Right hindlimb (tissue), 1 donor: ENCODE measurements at regions not wholly inside any gene's neighbourhood (a gene's known extent, or its start where the extent isn't known, plus 50 kb on each side); places are given as distances from the start of the nearest gene placed in this dataset.
"Not testable (repeated sequence)": the region's sequence is repeated elsewhere in the genome, so short reads cannot be mapped to it uniquely, and the experiment has no call there.

Experiments used
- DNase-seq: peaks from one replicate; pipeline ENCODE4 v3.0.0-alpha.2; 2018

DNA sequence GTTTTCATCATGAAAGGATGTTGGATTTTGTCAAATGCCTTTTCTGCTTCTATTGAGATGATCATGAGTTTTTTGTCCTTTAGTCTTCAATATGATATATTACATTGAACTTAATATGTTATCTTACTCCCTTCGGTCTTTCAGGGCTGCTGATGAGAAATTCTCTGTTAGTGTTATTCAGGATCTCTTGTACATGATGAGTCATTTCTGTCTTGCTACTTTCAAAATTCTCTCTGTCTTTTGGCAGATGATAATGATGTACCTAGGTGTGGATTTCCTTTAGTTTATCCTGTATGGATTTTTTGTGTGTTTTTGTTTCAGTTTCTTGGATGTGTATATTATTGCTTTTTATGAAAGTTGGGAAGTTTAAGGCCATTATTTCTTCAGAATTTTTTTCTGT, 320.9 kb upstream of the NPSR1 start:
- no peak for DNase-seq

DNA sequence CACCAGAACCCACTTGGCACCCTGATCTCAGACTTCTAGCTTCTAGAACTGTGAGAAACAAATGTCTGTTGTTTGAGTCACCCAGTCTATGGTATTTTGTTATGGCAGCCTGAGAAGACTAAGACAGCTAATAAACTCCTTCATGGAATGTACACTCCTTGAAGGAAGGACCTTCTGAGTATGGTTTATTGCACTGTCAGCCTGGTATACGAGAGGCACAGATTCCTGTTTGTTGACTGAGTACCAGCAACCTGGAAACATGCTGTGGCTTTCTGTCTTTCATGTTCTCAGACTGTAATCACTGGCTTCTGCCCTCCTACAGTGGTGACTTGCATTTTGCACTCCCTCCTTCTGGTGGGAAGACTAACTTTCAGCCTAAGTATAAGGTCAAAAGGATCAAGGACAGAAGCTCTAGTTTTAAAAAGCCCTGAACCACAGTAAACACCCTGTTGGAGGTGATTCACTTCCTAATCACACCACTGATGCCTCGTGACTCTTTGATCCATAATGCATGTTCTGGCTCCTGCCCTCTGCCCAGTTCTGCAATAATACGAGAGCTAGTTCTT, 319.0 kb upstream of the NPSR1 start:
- DNase-seq = no peak

DNA sequence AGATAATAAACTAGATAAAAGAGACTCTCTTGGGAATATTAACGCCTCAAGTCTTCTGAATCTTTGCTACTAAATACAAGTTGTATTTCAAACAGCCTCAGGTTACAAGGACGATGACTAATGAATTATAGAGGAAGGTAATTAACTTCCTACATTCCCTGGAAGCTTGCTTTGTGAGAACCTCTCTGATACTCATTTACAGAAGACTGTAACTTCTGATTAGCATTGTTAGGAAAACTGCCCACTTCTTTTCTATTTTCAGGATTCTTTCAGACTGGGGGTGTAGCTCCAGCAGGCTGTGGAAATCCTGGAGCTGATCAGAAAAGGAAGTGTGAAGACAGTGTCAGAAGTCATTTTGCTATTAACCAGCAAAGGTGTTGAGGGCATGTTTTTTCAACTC, 316.7 kb upstream of the NPSR1 start:
- DNase-seq = no peak

DNA sequence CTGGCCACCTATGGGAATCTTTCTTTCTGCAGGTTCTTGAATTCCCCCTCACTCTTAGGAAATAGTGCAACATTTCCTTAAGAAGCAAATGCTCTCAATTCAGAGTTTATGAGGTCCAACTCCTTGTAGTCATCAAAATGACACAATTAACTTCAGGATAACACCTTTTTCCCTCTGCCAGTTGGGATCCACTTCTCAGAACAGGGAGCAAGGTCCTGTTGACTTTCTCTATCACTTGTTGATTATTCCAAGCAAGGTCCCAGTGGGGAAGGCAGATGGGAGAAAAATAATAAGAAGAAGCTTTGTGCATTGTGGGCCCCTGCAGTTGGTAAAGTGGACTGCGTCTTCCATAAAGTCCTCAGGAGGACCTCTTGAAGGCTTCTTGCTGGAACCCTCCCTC, 315.6 kb upstream of the NPSR1 start:
- DNase-seq = no peak

DNA sequence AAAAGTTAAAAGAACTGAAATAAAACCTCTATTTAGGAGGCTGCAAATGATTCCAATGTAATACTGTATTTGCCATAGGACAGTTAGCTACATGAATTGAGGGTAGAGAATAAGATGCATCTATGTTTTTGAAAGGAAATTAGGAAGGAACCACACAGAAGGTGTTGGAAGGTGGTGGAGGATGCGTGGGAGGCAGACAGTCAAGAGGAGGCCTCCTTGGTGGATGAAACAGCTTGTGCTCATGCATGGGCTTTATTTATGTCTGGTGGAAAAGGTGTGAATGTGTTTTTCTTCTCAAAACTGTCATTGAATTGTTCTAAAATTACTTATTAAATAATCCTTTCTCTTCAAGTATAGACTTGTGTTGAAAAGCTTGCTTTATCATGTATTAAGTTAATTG, 314.4 kb upstream of the NPSR1 start:
- no peak for DNase-seq

DNA sequence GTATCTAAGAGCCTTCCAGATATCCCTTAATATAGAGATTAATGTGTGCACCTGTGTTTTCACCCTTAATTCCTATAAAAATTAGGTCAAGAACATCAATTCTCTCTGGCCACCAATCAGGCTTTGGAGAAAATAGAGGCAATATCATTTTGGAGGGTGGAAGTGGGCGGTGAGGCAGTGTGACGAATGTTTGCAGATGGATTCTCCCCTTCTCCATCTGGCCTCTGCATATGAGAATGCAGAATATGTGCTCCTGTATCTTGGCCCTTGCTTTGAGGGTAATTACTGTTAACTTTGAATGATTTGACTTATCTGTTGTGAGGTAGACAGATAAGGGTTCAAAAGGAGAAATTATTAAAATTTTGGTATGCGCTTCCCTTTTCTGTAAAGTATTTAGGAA, 304.0 kb upstream of the NPSR1 start:
- DNase-seq = no peak

DNA sequence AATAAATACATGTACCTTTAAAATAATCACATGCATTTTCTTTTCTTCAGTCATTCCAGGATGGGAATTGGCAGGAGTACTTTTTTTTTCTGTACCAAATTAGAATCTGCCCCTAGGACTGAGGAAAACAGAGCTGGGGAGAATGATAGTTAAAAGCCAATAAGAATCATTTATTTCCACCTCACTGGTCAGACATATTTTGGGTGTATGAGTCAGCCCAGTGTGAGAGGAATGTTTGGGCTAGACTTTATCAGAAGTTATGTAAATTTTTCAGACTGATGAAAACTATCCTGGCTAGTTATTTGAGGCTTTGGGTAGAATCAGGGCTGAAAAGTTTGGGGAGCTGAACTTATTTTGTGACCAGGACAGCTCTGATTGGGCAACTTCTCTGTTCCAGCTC, 303.1 kb upstream of the NPSR1 start:
- no peak for DNase-seq

DNA sequence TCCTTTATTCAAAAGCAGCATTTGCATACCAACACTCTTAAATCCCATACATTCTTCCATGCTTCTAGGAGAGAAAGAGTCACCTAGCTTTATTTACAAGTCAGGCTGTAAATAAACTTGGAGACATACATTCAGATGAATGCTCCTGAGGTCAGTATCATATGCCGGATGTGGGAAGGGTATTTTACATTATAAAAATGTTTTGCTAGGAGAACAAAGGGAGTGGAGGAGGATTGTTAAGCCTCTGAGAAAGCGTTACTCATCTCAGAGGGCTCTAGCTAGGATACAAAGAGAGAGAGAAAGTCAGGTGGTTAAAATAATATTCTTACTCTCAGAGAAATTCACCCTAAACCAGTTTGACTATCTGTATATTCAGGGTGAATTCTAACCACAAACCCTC, 300.9 kb upstream of the NPSR1 start:
- no peak for DNase-seq

DNA sequence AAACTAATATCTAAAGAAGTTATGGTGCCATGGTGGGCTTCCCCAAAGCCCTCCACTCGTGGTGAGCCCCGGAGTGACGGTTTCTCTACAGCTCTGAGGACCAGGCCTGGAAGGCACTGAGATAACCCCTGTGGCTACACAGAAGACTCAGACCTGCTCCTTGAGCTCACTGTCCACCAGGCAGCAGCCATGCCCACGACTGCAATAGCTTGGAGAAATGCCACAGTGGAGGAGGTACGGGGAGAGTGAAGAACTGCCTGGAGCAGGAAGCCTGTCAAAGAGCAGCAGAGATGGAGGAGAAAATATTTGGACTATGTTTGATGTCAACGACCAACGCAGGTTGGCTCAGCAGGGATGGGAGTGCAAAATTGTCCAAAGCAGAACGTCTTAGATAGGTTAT, 300.1 kb upstream of the NPSR1 start:
- no peak for DNase-seq

DNA sequence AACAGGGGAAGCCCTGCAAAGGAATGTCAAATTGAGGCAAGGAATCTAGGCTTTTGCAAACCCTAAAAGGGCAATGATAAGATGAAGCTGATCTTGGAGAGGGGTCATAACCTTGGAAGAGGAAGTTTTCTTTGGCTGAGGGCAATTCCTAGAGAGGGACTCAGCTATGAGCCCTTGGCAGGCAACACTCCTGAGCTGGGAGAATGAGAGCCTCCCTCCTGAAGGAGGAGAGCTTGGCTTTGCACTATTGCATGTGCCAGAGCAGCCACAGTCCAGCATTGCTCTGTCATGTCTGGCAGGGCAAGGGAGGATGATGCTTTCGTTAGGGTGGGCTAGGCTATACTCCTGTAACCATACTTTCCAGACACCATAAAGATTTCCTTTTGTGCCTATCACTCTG, 299.4 kb upstream of the NPSR1 start:
- DNase-seq = not testable (repeated sequence)

DNA sequence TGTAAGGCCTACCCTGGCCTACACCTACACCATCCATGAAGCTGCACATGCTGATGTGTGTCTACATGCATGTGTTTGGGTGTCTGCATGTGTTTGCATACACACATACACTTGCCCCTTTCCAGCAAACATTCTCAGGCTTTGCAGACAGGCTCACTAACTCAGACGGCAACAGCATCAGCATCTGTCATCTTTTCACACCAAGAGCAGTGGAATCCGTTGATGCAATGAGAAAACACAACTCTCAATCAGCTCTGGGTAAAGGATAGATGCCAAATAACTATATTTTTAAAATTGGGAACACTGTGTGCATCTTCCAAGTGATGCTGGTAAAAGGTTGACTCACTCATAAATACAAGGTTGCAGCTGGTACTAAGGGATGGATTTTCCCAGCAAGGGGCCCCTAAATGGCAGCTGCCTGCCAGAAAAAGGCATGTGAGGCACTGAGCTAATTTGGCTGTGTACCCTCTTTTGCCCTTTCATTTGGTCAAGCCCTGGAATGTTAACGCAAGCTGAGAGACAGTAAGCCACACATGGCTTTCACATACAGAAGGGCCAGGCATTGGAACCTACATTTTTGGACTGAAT, 296.3 kb upstream of the NPSR1 start:
- no peak for DNase-seq

DNA sequence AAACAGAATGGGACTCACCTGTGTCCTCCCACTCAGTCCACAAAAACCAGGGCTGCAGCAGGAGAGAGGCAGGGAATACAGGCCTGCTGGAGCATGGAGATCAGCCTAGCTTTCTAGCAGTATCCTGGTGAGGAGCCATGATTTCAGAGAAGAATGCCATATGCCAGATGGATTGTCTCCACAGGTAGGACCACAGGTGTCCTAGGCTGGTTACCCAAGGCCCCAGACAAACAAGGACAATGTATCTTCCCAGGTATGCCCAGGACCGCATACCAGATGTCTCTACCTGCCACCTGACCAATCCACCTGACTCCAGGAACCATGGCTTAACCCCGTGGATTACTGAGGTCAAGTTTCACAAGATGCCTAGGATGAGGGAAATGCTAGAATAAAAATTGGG, 295.4 kb upstream of the NPSR1 start:
- DNase-seq = no peak

DNA sequence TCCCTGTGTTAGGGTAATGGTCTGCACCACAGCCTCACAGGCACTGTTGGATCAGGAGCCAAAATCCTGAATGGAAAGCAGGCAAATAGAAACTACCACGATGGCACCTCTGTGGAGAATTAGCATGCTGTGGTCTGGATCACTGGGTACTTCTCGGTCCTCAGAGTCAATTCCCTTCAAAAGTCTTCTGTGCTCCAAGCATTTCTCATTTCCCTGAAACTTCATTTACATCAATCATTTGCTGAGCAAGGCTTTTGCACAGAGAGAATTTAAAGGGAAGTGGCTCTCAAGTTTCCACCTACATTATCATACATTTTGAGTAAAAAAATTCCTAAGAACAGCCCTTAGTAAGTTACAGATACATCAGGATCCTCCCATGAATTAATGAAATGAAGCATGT, 293.9 kb upstream of the NPSR1 start:
- no peak for DNase-seq

DNA sequence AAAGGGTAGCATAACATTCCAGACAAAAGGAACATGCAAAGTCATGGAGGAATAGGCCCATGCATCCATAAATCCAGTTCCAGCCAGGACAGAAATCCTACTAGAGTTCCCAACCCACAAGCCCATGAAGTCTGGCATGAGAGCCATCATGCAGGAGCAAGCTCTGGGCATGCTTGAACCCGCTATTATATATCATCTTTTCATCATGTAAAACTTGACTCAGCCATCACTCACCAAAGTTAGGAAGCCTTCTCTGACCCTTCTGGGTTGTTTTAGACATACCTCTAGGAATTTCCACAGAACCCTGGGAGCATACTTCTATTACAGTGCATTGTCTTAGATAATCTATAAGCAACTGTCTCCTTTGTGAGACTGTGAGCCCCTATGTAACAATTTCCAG, 293.0 kb upstream of the NPSR1 start:
- no peak for DNase-seq

DNA sequence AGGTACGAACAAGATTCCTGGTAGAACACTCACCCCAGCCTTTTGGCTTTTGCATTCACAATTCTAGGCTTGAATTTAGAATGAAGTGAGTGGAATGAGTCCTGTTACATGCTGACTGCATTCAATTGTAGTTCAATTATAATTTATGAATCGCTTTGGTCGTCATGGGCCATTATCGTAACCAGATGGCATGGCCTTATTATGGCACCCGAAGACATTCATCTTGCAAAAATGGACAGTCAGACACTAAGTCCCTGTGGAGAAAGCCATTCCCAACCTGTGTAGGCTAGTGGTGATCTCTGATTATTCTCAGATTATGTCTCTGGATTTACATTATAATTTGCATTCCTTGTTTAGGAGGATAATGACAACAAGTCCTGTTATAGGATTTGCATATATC, 292.4 kb upstream of the NPSR1 start:
- DNase-seq = no peak

DNA sequence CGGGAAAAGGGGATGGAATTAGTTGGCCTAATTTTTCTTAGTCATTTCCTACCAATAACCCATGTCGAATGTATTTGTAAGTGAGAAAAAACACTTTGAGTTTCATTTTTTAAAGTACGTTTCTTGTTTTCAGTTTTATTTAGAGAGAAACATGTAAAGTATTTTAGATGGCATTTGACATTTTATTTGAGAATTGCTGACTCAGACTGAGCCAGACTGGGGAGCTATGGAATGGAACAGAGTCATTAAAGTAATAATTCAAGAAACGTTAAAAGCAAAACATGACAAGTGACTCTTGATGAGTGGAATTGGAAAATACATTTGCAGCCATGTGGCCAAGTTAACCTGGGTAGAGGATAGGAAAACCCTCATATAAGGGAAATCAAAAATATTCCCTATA, 286.1 kb upstream of the NPSR1 start:
- no peak for DNase-seq

DNA sequence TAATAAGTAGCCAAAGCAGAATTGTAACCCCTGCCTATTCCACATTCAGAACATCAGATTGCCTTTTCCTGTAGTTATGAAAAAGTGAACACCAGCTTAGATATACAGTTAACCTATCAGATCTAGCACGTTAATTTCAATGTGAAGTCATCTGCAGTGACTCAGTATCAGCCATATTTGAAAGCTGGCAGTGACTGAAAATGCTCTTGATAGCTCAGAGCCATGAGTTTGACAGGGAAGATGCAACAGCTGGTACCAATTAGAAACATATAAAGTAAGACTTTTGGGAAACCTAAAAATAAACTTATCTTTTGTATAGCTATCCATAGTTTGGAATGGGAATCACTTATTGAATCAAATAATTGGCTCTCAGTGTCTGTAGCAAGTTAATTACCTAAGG, 284.1 kb upstream of the NPSR1 start:
- DNase-seq = no peak

DNA sequence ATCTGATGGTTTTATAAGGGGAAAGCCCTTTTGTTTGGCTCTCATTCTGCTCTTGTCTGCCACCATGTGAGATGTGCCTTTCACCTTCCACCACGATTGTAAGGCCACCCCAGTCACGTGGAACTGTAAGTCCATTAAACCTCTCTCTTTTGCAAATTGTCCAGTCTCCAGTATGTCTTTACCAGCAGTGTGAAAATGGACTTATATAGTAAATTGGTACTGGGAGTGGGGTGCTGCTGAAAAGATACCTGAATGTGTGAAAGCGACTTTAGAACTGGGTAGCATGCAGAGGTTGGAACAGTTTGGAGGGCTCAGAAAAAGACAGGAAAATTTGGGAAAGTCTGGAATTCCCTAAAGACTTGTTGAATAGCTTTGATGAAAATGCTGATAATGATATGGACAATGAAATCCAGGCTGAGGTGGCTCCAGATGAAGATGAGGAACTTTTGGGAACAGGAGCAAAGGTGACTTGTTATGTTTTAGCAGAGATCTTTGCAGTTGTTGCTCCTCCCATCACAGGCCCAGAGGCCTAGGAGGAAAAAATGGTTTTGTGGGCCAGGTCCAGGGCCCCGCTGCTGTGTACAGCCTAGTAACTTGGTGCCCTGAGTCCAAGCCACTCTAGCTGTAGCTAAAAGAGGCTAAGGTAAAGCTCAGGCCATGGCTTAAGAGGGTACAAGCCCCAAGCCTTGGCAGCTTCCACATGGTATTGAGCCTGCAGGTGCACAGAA, 275.7 kb upstream of the NPSR1 start:
- DNase-seq = no peak

DNA sequence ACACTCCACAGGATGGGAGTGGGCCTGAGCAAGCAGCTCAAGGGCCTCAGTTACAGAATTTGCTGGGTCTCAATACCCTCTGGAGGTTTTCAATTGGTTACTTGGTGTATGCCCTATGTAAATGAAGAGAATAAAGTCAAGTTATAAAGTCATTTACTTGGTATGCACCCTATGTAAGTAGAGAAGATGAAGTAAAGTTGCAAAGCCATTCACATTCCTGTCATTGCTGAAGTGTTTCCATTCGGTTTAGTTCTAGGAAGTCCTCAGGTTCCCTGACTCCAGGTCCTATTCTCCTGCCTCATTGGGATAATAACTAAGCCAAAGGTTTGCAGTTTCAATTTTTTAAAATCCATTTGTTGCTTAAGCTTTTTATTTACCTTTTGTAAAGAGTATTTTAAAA, 272.6 kb upstream of the NPSR1 start:
- no peak for DNase-seq

DNA sequence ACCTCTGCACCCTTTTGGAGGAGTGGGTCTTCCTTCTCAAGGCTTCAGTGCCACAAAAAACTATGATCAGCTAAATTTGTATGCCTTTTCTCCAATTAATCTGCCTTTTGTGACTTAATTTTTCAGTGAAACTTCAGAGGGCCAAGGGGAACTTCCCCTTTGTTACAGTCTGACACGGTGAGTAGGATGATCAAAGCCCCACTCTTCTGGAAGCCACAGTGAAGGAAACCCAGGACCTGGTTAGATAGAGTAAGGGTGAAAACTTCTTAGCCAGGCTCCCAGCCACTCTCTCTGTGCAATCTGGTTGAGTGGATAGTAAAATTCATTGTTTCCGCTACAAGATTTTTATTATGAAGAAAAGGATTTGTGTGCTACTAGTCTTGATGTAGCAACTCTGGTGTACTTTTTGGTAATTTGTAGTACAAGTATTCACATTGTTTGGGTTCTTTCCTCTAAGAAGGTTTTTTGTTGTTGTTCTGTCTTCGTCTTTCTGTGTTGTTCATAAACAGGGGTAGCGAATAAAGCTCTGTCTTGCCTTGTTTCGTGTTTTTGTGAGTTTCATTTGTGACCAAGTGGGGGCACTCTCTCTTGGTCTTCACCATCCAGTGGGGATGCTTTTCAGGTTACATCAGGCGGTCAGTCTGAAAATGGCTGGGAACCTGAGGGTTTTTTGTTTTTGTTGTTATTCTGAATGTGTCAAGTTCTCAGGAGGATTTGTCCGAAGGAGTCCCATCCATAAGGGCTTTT, 268.5 kb upstream of the NPSR1 start:
- no peak for DNase-seq

DNA sequence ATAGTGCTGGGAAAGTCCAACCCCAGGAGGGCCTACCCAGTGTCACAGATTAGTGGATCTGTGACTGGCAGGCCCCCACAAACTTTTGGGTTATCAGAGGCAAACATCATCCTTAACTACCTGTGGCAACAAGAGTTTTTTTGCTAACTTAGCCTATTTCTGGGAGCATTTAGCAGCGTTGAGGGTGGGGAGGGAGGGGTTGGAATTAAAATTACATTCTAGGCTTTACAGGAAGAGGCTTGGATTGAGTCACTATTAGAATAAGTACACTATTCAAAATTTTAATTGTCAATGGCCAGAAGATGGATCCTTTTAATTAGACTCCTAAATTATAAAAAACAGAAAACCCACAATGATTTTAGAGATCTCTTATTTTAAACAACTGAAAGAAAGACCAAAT, 267.9 kb upstream of the NPSR1 start:
- DNase-seq = no peak

DNA sequence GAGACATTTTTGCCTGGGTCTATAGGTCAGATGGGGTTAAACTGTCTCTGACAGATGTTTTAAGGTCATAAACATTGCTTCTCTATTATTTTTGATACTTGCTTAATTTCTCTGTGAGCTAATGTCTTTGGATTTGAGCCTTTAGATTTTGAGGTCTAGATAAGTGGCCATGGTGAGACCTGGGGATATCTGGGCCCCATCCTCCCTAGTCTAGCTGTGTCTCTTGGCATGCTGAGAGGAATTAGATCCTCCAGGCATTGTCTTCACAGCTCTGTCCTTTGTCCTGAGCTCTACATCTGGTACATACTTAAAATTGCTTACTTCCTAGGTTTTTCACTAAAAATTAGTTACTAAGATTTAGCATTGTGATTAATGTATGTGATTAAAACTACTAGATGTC, 265.0 kb upstream of the NPSR1 start:
- DNase-seq = no peak

DNA sequence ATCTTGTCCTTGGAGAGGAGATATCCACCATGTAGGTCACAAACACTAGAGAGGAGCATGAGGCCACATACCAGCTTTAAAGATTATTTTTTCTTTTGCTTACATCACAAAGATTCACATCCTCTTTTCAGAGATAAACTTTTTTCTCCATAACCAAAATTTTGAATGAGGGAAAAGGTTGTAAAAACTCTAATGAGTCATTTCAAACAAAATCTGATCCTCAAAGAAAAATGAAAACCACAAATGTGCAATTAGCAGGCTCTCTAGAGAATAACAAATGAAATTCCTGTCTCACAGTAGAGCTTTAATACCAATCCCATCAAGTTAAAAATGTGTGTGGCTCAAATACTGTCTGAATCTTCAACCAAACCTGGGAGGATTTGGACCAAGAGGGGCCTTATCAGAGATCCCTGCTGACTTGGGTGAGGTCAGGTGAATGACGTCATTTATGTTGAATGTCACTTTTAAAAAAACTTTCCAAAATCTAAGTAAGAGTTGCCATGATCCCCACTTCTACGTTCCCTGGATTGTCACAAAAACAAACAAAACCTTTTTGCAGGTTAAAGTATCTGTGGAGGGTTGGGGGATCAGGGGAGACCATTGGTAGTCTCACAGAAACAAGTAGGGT, 261.5 kb upstream of the NPSR1 start:
- no peak for DNase-seq

DNA sequence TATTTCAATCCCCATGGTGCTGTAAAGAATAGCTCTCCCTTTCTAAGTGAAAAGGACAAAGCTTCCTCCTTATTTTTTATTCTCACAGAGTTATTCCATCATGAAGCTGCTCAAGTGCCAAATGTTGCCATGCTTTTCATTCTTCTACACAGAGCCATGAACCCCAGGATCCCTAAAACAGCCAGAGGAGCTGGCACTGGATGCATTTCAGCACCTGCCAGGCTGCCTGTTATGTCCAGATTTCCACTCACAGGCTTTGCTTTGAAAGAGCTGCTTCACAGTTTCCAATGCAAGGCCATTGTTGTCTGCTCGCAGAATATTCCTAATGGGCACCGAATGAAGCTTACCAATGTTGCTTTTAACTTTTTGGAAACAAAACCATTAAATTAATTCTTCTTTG, 256.2 kb upstream of the NPSR1 start:
- no peak for DNase-seq
